ENCODE measurements at regions not wholly inside any gene's neighbourhood (a gene's known extent, or its start where the extent isn't known, plus 50 kb on each side); places are given as distances from the start of the nearest gene placed in this dataset.

DNA sequence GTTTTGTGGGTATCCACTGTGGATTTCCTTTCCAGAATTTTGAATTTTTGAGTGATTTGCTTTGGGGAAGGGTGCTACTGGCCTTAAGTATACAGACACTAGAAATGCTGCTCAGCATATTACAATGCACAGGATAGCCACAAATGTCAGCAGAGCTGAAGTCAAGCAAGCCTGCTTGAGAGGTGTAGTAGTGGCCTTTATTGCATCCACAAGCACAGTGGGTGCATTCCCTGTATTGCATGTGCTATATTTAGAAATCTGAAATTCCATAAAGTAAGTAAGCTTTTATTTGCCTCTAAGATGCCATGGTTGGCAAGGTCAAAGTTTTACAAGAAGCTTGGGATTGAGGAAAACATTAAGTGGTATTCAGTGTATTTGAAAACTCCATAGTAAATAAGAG is 79.5 kb upstream of the ZNF91 start:
- no peaks in the 10 kb centered on the region; the same call in 1 of the 2 replicates for H3K27me3 ChIP-seq (ENCODE audit: insufficient read depth, low read length)
- no peak for DNase-seq
- no peak overlapping the region for H3K4me3 Mint-ChIP-seq
- no peak overlapping the region for H3K18ac ChIP-seq (ENCODE audit: insufficient read length, low read depth, low read length)
- no peaks in the 10 kb centered on the region for H4K20me1 ChIP-seq (ENCODE audit: control insufficient read depth, insufficient read depth, insufficient read length)
- no peak overlapping the region for H2BK15ac ChIP-seq (ENCODE audit: low read depth, low read length)
- no peaks in the 10 kb centered on the region for H3K79me1 ChIP-seq (ENCODE audit: insufficient read depth, low read depth, low read length, poor library complexity, severe bottlenecking)
- H3K23me2 ChIP-seq (ENCODE audit: insufficient read length, low read depth, low read length, poor library complexity, severe bottlenecking), result no peaks in the 10 kb centered on the region
- no peaks in the 10 kb centered on the region for H3K4me1 ChIP-seq (ENCODE audit: insufficient read depth, low read length)
- no peak overlapping the region for H3K4ac ChIP-seq (ENCODE audit: low read depth, low read length)
- H3K9me3 ChIP-seq (ENCODE audit: control insufficient read depth, low read depth, low read length), result peaks cover 48% of the 10 kb centered on the region
- H4K5ac ChIP-seq (ENCODE audit: insufficient read length, low read depth, low read length), result no peak overlapping the region
- H3K79me2 ChIP-seq (ENCODE audit: insufficient read depth, low read length), result no peaks in the 10 kb centered on the region
- no peak overlapping the region for H3K14ac ChIP-seq (ENCODE audit: insufficient read depth, low read length)
- H4K91ac ChIP-seq (ENCODE audit: insufficient read length, low read depth, low read length), result no peak overlapping the region
- no peaks in the 10 kb centered on the region for H3K4me1 Mint-ChIP-seq
- no peak overlapping the region for H3K23ac ChIP-seq (ENCODE audit: insufficient read length, low read depth, low read length)
- no peak overlapping the region for H2AK5ac ChIP-seq (ENCODE audit: insufficient read length, low read length)
- H2AFZ ChIP-seq (ENCODE audit: low read length), result no peak overlapping the region
- no peaks in the 10 kb centered on the region; the same call in none of the 2 replicates for H3K27me3 Mint-ChIP-seq (ENCODE audit: low read depth)
- no peak overlapping the region for H3K4me2 ChIP-seq (ENCODE audit: insufficient read depth, insufficient read length, low read length)
- no peak overlapping the region for H3K27ac Mint-ChIP-seq
- H3K56ac ChIP-seq (ENCODE audit: insufficient read length, low read depth, low read length), result no peak overlapping the region
- TF ChIP-seq, protein P1, sequence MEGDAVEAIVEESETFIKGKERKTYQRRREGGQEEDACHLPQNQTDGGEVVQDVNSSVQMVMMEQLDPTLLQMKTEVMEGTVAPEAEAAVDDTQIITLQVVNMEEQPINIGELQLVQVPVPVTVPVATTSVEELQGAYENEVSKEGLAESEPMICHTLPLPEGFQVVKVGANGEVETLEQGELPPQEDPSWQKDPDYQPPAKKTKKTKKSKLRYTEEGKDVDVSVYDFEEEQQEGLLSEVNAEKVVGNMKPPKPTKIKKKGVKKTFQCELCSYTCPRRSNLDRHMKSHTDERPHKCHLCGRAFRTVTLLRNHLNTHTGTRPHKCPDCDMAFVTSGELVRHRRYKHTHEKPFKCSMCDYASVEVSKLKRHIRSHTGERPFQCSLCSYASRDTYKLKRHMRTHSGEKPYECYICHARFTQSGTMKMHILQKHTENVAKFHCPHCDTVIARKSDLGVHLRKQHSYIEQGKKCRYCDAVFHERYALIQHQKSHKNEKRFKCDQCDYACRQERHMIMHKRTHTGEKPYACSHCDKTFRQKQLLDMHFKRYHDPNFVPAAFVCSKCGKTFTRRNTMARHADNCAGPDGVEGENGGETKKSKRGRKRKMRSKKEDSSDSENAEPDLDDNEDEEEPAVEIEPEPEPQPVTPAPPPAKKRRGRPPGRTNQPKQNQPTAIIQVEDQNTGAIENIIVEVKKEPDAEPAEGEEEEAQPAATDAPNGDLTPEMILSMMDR (conservative IDR thresholded peaks at IDR 0.05), result no peak
- H3K27ac ChIP-seq (ENCODE audit: insufficient read length, low read depth, low read length), result no peak overlapping the region
- peaks cover 92 to 93% of the 10 kb centered on the region in 2 experiments for H3K9me3 Mint-ChIP-seq
- H3K36me3 Mint-ChIP-seq (ENCODE audit: insufficient read depth in 1 of 3, low read depth in 3 of 3), result peaks cover 7 to 22% (median 21%) of the 10 kb centered on the region in 3 experiments; a peak in 6 of 7 replicates
- H2BK12ac ChIP-seq (ENCODE audit: insufficient read length, low read depth, low read length), result no peak overlapping the region
- H3K9ac ChIP-seq (ENCODE audit: extremely low read depth, insufficient read length, low read length), result no peak overlapping the region
- H4K8ac ChIP-seq (replicated peaks; ENCODE audit: insufficient read length, low read depth, low read length), result no peak overlapping the region
- no peak overlapping the region for H2BK120ac ChIP-seq (ENCODE audit: low read depth, low read length, poor library complexity, severe bottlenecking)
- H3T11ph ChIP-seq (ENCODE audit: low read length), result no peak overlapping the region
- H2BK20ac ChIP-seq (ENCODE audit: low read depth, low read length, poor library complexity, severe bottlenecking), result no peak overlapping the region
- H2BK5ac ChIP-seq (ENCODE audit: insufficient read length, low read length), result no peak overlapping the region

Data from H9 (cell line).